Kidney (tissue), 13 donors: ENCODE measurements at regions not wholly inside any gene's neighbourhood (a gene's known extent, or its start where the extent isn't known, plus 50 kb on each side); places are given as distances from the start of the nearest gene placed in this dataset.

ENCODE experiments used
- DNase-seq, 5 donors: peaks; one replicate each; pipeline ENCODE4 v3.0.0-alpha.2; 2013 to 2020
- FAIRE-seq: peaks from 2 replicates; lab custom pipeline; 2012; peaks lifted over from hg19 to GRCh38; lab: Jason Lieb, UNC
- H3K27ac ChIP-seq, 2 donors: one replicate each; pipeline ENCODE4 v1.7.0; 2013; ENCODE audit warnings: low read depth in 2 of 2, low read length in 2 of 2, inconsistent platforms in 1 of 2
- H3K27me3 ChIP-seq: one replicate; pipeline ENCODE4 v1.7.1; 2013; ENCODE audit warnings: low read length, inconsistent platforms; ENCODE audit not compliant: control insufficient read depth, insufficient read depth
- H3K36me3 ChIP-seq, 3 donors: one replicate each; pipeline versions ENCODE4 v1.7.0 to v1.7.1; 2013; ENCODE audit warnings: low read length in 3 of 3, control low read depth in 1 of 3, inconsistent platforms in 1 of 3; ENCODE audit not compliant: insufficient read depth in 3 of 3, control insufficient read depth in 2 of 3
- H3K4me1 ChIP-seq, 3 donors: one replicate each; pipeline versions ENCODE4 v1.7.0 to v1.7.1; 2013; ENCODE audit warnings: low read length in 3 of 3, inconsistent platforms in 1 of 3, low read depth in 1 of 3; ENCODE audit not compliant: control insufficient read depth in 2 of 3, insufficient read depth in 2 of 3
- H3K4me3 ChIP-seq, 3 donors: one replicate each; pipeline versions ENCODE4 v1.7.0 to v1.8.1; 2013; ENCODE audit warnings: low read length in 3 of 3, control low read depth in 1 of 3, inconsistent platforms in 1 of 3
- H3K9ac ChIP-seq, 3 donors: one replicate each; pipeline versions ENCODE4 v1.7.0 to v1.7.1; 2013; ENCODE audit warnings: low read length in 3 of 3, control low read depth in 1 of 3, inconsistent platforms in 1 of 3
- H3K9me3 ChIP-seq, 3 donors: one replicate each; pipeline versions ENCODE4 v1.7.0 to v1.7.1; 2013; ENCODE audit warnings: low read length in 3 of 3, control low read depth in 1 of 3, inconsistent platforms in 1 of 3; ENCODE audit not compliant: control insufficient read depth in 2 of 3, insufficient read depth in 1 of 3
- CTCF ChIP-seq: IDR thresholded peaks from 3 replicates; pipeline ENCODE4 v1.5.1; 2012; ENCODE audit warnings: mild to moderate bottlenecking, moderate library complexity, borderline replicate concordance; ENCODE audit not compliant: insufficient read depth; ENCODE audit errors: extremely low read depth
- intact Hi-C: fragments of 100-400 bp; cut with DNase I; formaldehyde crosslinking; loops from one replicate; pipeline ENCODE4 v1.11.1; 2022
- donor health status: control.
- donor health status: control.
- donor health status: control.
- donor health status: control.
- donor health status: control.
- donor health status: DM: yes; HTN: yes; CAD: no.
- donor health status: Normal renal cell carcinoma (clear cell type).

GRCh38 chr18:66769375-66769774, 165.5 kb upstream of the CDH19 start:
- FAIRE-seq = no peak
- intact Hi-C loops = no loop called here

GRCh38 chr18:66764230-66764629, 160.3 kb upstream of the CDH19 start:
- H3K27ac ChIP-seq = no peak overlapping the region
- H3K9me3 ChIP-seq = no peaks in the 10 kb centered on the region
- H3K9ac ChIP-seq = no peak overlapping the region
- TF ChIP-seq CTCF = no peak
- no peaks in the 10 kb centered on the region for H3K36me3 ChIP-seq
- no peaks in the 10 kb centered on the region for H3K4me1 ChIP-seq
- no peak overlapping the region for H3K4me3 ChIP-seq
- intact Hi-C loops = no loop called here
- FAIRE-seq (no peak), DNase-seq (no peak)
- H3K27me3 ChIP-seq = no peaks in the 10 kb centered on the region

More at GRCh38 chr18:66769375-66769774, 165.5 kb upstream of the CDH19 start:
- H3K27ac ChIP-seq = no peak overlapping the region
- H3K9ac ChIP-seq = no peak overlapping the region
- no peaks in the 10 kb centered on the region for H3K27me3 ChIP-seq
- TF ChIP-seq CTCF = no peak
- H3K4me3 ChIP-seq = no peak overlapping the region
- no peaks in the 10 kb centered on the region for H3K36me3 ChIP-seq
- H3K4me1 ChIP-seq = no peaks in the 10 kb centered on the region
- H3K9me3 ChIP-seq = no peaks in the 10 kb centered on the region
- no peak for DNase-seq

- TF ChIP-seq CTCF = no peak
- H3K36me3 ChIP-seq = no peaks in the 10 kb centered on the region
- no peaks in the 10 kb centered on the region for H3K9me3 ChIP-seq
- no peaks in the 10 kb centered on the region for H3K27me3 ChIP-seq
- intact Hi-C loops = no loop called here
- FAIRE-seq = no peak
- no peak overlapping the region for H3K27ac ChIP-seq
- H3K4me3 ChIP-seq = no peak overlapping the region
- no peaks in the 10 kb centered on the region for H3K4me1 ChIP-seq
- no peak overlapping the region for H3K9ac ChIP-seq
- DNase-seq = no peak
Observed at GRCh38 chr18:66761166-66761565, 157.3 kb upstream of the CDH19 start.

- Histone ChIP-seq H3K9ac (no peak overlapping the region), H3K27me3 (no peaks in the 10 kb centered on the region), H3K27ac (no peak overlapping the region), H3K4me3 (no peak overlapping the region), H3K9me3 (no peaks in the 10 kb centered on the region), H3K4me1 (no peaks in the 10 kb centered on the region), H3K36me3 (no peaks in the 10 kb centered on the region)
- FAIRE-seq (no peak), DNase-seq (no peak)
- intact Hi-C loops = no loop called here
- TF ChIP-seq CTCF = no peak
Observed at GRCh38 chr18:66760559-66760958, 156.7 kb upstream of the CDH19 start.
